ENCODE measurements at regions not wholly inside any gene's neighbourhood (a gene's known extent, or its start where the extent isn't known, plus 50 kb on each side); places are given as distances from the start of the nearest gene placed in this dataset.

DNA sequence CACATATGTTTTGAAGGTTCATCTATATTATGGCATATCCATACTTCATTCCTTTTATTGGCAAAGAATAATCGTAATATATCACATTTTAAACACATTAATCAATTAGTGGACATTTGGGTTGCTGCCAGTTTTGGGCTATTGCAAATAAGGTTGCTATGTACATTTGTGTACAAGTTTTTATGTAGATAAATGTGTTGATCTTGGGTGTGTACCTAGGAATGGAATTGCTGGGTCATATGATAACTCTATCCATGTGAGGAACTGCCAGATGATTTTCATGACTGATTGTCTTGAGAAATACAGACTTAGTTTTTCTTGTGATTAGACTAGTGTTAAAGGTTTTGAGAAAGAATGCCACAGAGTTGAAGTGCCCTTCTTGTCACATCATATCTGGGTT is 99.2 kb upstream of the RAB40AL start:
- TF ChIP-seq, protein P1, sequence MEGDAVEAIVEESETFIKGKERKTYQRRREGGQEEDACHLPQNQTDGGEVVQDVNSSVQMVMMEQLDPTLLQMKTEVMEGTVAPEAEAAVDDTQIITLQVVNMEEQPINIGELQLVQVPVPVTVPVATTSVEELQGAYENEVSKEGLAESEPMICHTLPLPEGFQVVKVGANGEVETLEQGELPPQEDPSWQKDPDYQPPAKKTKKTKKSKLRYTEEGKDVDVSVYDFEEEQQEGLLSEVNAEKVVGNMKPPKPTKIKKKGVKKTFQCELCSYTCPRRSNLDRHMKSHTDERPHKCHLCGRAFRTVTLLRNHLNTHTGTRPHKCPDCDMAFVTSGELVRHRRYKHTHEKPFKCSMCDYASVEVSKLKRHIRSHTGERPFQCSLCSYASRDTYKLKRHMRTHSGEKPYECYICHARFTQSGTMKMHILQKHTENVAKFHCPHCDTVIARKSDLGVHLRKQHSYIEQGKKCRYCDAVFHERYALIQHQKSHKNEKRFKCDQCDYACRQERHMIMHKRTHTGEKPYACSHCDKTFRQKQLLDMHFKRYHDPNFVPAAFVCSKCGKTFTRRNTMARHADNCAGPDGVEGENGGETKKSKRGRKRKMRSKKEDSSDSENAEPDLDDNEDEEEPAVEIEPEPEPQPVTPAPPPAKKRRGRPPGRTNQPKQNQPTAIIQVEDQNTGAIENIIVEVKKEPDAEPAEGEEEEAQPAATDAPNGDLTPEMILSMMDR (IDR thresholded peaks at IDR 0.05; ENCODE audit: low read depth, low read length) = no peak
- DNase-seq (ENCODE audit: low read depth in 2 of 2) = no peak
- no peak overlapping the region for H3K4me3 ChIP-seq (replicated peaks in 1 of 2; ENCODE audit: low read depth in 2 of 2, low read length in 2 of 2)

DNA sequence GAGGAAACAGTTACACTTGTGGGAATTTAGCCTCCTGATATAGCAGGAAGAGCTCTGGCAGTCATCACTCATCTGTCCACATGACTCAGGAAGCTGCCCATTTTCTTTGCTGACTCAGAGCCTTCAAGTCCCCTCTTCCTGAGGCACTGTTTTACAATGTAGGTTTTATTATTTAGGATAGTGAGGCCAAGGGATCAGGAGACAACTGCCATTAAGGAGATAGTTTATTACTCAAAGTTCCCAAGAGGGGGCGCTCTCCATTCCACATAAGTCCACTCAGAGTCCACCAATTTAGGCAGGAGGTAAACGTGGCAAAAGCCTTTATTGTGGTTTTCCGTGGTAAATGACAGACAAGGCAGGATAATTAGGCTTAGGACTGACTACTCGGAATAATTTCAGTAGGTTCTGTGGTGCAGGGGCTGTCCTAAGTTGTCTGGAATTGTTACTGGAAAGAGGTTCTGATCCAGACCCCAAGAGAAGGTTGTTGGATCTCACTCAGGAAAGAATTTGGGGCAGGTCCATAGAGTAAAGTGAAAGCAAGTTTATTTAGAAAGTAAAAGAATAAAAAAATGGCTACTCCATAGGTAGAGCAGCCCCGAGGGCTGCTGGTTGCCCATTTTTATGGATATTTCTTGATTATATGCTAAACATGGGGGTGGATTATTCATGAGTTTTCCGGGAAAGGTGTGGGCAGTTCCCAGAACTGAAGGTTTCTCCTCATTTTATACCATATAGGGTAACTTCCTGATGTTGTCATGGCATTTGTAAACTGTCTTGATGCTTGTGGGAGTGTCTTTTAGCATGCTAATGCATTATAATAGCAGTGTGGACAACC is 96.0 kb upstream of the RAB40AL start:
- H3K4me3 ChIP-seq (replicated peaks in 1 of 2; ENCODE audit: low read depth in 2 of 2, low read length in 2 of 2) = no peak overlapping the region
- peak; percentile 14 to 35 for DNase-seq (ENCODE audit: low read depth in 2 of 2)
- TF ChIP-seq, protein P1 (IDR thresholded peaks at IDR 0.05; ENCODE audit: low read depth, low read length) = peak; percentile 22

DNA sequence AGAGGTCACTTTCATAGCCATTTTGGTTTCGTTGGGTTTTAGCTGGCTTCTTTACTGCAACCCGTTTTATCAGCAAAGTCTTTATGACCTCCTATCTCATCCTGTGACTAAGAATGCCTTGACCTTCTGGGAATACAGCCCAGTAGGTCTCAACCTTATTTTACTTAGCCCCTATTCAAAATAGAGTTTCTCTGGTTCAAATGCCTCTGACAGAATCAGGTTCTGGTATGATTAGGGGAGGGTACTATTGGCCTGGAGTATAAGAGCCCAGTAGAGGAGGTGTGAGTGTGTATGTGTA is 95.4 kb upstream of the RAB40AL start:
- TF ChIP-seq, protein P1 (IDR thresholded peaks at IDR 0.05; ENCODE audit: low read depth, low read length) = no peak
- DNase-seq (ENCODE audit: low read depth in 2 of 2) = no peak
- H3K4me3 ChIP-seq (replicated peaks in 1 of 2; ENCODE audit: low read depth in 2 of 2, low read length in 2 of 2) = no peak overlapping the region

DNA sequence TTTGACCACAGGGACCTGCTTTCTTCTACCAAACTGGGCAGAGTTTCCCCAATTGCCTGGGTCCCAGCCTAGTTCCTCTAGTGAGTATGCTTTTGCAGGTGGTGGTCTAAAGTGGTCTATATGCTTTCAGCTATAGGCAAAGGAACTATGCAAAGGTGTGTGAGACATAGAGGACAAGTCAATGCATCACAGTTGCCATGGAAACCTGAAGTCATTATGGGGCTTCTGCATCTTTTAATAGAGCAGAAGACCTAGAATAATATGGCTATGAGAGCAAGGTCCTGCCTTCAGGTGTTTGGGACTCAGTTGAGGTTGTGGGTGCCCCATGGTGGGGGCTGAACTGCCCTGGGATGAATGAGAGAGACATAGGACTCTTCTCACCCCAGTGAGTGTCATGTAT is 92.1 kb upstream of the RAB40AL start:
- TF ChIP-seq, protein P1 (IDR thresholded peaks at IDR 0.05; ENCODE audit: low read depth, low read length) = no peak
- no peak overlapping the region for H3K4me3 ChIP-seq (replicated peaks in 1 of 2; ENCODE audit: low read depth in 2 of 2, low read length in 2 of 2)
- no peak for DNase-seq (ENCODE audit: low read depth in 2 of 2)

DNA sequence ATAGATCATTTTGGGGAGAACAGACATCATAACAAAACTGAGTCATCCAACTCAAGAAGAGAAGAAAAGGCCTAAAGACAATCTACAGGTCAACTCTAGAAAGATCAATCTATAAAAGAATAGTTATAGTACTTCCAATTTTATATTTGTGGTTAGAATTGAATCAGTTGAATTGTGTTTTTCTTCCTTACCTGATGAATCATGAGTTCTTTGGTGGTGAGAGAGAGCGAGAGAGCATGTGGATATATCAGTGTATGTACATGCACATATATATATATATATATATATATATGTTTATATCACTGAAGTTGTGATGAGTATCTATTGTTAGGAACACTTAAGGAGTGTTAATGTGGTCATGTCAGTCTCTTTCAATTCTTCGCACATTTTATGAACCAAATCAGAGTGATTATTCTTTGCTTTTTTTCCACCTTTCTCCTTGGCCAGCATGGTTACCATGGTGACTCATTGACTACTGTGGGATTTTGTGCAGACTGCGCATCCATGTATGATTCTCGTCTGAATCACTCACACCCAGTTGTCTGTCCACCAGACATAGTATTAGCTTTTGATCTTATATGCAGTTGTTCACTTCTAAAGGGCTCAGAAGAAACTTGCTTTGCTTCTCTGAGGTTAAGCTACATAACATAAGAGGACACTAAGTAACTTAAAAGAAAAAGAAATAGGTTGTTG is 90.4 kb upstream of the RAB40AL start:
- peak; percentile 4 to 79 for DNase-seq (ENCODE audit: low read depth in 2 of 2)
- TF ChIP-seq, protein P1 (IDR thresholded peaks at IDR 0.05; ENCODE audit: low read depth, low read length) = no peak

DNA sequence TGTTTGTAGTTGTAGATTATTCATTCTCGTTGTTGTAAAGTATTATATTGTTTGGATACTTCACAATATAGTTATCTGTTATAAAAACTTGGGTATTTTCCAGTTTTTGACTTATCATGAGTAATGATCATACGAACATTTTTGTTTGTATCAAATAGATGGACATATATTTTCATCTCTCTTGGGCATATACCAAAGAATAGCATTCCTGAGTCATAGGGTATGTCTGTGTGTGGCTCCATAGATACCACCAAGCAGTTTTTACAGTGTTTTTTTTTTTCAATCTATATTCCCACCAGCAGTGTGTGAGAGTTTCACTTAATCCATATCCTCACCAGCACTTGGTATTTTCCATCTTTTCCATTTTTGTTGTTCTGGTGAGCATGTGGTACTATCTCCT is 89.7 kb upstream of the RAB40AL start:
- peak in 1 of 2 donors; percentile 22 for DNase-seq (ENCODE audit: low read depth in 2 of 2)
- no peak overlapping the region for H3K4me3 ChIP-seq (replicated peaks in 1 of 2; ENCODE audit: low read depth in 2 of 2, low read length in 2 of 2)

More for the DNA sequence above, 90.4 kb upstream of the RAB40AL start:
- H3K4me3 ChIP-seq (replicated peaks in 1 of 2; ENCODE audit: low read depth in 2 of 2, low read length in 2 of 2) = no peak overlapping the region

More for the DNA sequence above, 89.7 kb upstream of the RAB40AL start:
- TF ChIP-seq, protein P1 (IDR thresholded peaks at IDR 0.05; ENCODE audit: low read depth, low read length) = no peak

Data from cardiac fibroblast (primary cell).